ENCODE measurements at regions not wholly inside any gene's neighbourhood (a gene's known extent, or its start where the extent isn't known, plus 50 kb on each side); places are given as distances from the start of the nearest gene placed in this dataset.
"Not testable (repeated sequence)": the region's sequence is repeated elsewhere in the genome, so short reads cannot be mapped to it uniquely, and the experiment has no call there.

DNA sequence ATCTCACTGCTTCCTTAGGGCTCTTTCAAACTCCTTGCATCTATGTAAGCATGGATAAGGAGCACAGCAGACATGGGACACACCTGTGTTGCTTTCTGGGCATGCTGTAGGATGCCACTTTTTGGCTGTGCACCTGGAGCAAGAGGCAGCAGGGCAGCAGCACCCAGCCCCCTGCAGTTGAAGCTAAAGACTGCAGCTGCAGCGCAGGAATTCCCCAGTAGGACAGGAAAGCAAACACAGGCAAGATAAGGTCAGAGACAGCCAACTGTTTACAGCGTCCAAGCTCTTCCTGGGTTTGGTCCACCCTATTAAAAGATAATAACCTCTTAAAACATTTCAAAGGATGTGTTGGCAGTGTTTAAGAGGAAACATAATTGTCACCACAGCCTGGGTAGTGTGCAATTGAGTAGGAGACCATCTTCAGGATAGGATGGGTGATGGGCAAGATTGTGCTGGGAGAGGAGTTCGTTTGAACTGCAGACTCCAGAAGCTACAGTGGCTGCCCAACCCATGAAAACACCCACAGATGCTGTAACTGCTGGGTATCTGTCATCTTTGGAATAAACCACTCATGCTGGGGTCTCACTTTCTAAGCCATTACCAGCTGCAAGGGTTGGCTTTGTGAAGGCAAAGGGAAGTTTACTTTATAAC is 242.3 kb upstream of the PLGLB1 start:
- H3K27me3 ChIP-seq (ENCODE audit: insufficient read depth, poor library complexity, severe bottlenecking); H3K27ac ChIP-seq (replicated peaks); DNase-seq (ENCODE audit: low read depth in 1 of 2, low spot score in 1 of 2); H3K4me3 ChIP-seq (replicated peaks; ENCODE audit: insufficient read depth, low read length): not testable (repeated sequence)

GRCh38 chr2:87275192-87275591 is 253.5 kb upstream of the PLGLB1 start:
- not testable (repeated sequence) for DNase-seq (ENCODE audit: low read depth in 1 of 2, low spot score in 1 of 2); H3K4me3 ChIP-seq (replicated peaks; ENCODE audit: insufficient read depth, low read length); H3K27me3 ChIP-seq (ENCODE audit: insufficient read depth, poor library complexity, severe bottlenecking); H3K27ac ChIP-seq (replicated peaks)

- H3K27me3 ChIP-seq (ENCODE audit: insufficient read depth, poor library complexity, severe bottlenecking); H3K4me3 ChIP-seq (replicated peaks; ENCODE audit: insufficient read depth, low read length); DNase-seq (ENCODE audit: low read depth in 1 of 2, low spot score in 1 of 2); H3K27ac ChIP-seq (replicated peaks): not testable (repeated sequence)
Observed at GRCh38 chr2:87275974-87276629, 254.5 kb upstream of the PLGLB1 start.

DNA sequence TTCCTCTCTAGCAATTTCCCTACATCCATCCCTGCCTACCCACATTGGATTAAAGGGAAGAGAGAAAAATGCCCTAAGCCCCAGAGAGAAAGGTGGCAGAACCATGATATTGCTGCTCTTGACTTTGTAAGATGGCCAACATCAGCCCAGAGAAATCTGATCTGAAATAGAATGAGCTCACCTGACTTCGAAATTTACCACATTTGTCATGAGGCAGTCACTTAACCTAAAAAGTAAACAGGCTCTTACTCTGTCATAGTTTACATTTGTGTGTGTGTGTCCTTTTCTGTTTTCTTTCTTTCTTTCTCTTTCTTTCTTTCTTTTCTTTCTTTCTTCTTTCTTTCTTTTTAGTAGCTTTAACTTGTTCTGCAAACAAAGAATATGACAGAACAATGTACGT is 255.0 kb upstream of the PLGLB1 start:
- DNase-seq (ENCODE audit: low read depth in 1 of 2, low spot score in 1 of 2); H3K4me3 ChIP-seq (replicated peaks; ENCODE audit: insufficient read depth, low read length); H3K27me3 ChIP-seq (ENCODE audit: insufficient read depth, poor library complexity, severe bottlenecking); H3K27ac ChIP-seq (replicated peaks): not testable (repeated sequence)

- H3K27ac ChIP-seq (replicated peaks); H3K27me3 ChIP-seq (ENCODE audit: insufficient read depth, poor library complexity, severe bottlenecking); H3K4me3 ChIP-seq (replicated peaks; ENCODE audit: insufficient read depth, low read length); DNase-seq (ENCODE audit: low read depth in 1 of 2, low spot score in 1 of 2): not testable (repeated sequence)
Observed at GRCh38 chr2:87277734-87278133, 256.1 kb upstream of the PLGLB1 start.

DNA sequence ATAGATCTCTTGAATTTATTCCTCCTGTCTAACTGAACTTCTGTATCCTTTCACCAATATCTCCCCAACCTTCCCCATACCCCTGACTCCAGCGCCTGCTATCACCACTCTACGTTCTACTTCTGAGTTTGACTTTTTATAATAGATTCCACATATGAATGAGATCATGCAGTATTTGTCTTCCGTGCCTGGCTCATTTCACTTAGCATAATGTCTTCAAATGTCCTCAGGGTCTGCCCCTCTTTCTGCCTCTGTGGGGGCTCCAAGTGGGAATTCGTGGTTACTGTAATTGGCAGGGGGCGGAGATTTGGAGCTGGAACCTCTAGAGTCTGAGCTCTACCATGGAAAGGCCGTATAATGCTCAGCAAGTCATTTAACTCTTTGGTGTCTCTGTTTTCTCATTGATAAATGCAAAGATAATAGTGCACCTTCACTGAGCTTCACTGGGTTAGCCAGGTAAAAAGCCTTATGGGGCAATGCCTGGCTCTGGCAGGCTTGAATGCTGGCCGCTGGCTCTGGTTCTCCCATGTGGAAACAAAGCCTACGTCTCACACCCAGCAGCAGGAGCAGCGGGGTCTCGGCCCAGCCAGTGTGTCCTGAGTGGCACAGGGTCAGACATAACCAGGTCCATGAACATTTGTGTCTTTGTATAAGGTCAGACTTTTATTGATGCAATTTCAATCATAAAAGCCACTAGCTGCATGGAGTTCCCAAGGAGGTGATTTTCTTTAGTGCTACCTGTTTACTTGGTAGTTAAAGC is 259.1 kb upstream of the PLGLB1 start:
- DNase-seq (ENCODE audit: low read depth in 1 of 2, low spot score in 1 of 2); H3K27ac ChIP-seq (replicated peaks); H3K4me3 ChIP-seq (replicated peaks; ENCODE audit: insufficient read depth, low read length); H3K27me3 ChIP-seq (ENCODE audit: insufficient read depth, poor library complexity, severe bottlenecking): not testable (repeated sequence)

GRCh38 chr2:87283735-87284470 is 262.3 kb upstream of the PLGLB1 start:
- H3K27ac ChIP-seq (replicated peaks); H3K4me3 ChIP-seq (replicated peaks; ENCODE audit: insufficient read depth, low read length); H3K27me3 ChIP-seq (ENCODE audit: insufficient read depth, poor library complexity, severe bottlenecking); DNase-seq (ENCODE audit: low read depth in 1 of 2, low spot score in 1 of 2): not testable (repeated sequence)

DNA sequence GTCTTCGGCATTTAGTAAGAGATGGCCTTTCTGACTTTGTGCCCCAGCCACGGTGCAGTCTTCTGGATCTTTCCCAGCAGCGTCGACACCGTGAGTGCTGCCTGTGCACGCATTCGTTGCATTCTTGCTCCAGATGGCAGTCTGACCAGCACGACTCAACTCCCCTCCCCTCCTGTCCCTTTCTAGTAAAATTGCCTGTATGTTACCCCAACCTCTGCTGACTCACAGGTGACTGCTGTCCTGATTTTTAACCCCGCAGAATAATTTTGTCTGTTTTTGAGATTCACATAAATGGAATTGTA is 262.8 kb upstream of the PLGLB1 start:
- H3K4me3 ChIP-seq (replicated peaks; ENCODE audit: insufficient read depth, low read length); H3K27ac ChIP-seq (replicated peaks); DNase-seq (ENCODE audit: low read depth in 1 of 2, low spot score in 1 of 2); H3K27me3 ChIP-seq (ENCODE audit: insufficient read depth, poor library complexity, severe bottlenecking): not testable (repeated sequence)

GRCh38 chr2:87285139-87285538 is 263.5 kb upstream of the PLGLB1 start:
- not testable (repeated sequence) for DNase-seq (ENCODE audit: low read depth in 1 of 2, low spot score in 1 of 2); H3K4me3 ChIP-seq (replicated peaks; ENCODE audit: insufficient read depth, low read length); H3K27me3 ChIP-seq (ENCODE audit: insufficient read depth, poor library complexity, severe bottlenecking); H3K27ac ChIP-seq (replicated peaks)

DNA sequence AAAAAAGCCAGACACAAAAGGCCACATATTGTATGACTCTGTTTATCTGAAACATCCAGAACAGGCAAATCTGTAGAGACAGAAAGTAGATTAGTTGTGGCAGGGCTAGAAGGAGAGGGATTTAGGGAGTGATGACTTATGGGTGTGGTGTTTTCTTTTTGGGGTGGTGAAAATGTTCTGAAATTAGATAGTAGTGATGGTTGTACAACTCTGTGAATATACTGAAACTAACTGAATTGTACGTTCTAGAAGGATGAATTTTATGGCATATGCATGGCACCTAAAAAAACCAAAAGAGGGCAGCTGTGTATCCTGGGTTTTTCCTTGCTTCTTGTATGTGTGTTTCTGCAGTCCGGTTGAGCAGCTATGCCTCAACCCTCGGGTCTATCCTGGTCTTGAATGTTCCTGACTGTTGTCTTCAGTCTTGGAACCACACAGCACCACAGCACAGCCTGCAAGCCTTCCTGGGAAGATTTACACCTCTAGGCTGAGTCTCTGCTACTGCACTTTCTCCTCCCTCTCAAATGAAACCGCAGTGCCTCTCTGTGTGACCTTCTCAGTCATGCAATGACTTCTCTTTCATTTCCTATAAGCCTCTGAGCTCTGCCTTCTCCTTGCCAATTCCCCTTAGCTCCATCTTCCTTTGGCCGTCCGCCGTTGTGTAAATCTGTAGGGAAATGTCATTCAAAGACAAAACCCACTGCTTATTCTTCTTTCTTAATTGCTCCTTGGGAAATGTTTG is 269.1 kb upstream of the PLGLB1 start:
- H3K27me3 ChIP-seq (ENCODE audit: insufficient read depth, poor library complexity, severe bottlenecking); H3K4me3 ChIP-seq (replicated peaks; ENCODE audit: insufficient read depth, low read length); DNase-seq (ENCODE audit: low read depth in 1 of 2, low spot score in 1 of 2); H3K27ac ChIP-seq (replicated peaks): not testable (repeated sequence)

GRCh38 chr2:87291400-87292200 is 270.0 kb upstream of the PLGLB1 start:
- not testable (repeated sequence) for H3K27me3 ChIP-seq (ENCODE audit: insufficient read depth, poor library complexity, severe bottlenecking); H3K27ac ChIP-seq (replicated peaks); DNase-seq (ENCODE audit: low read depth in 1 of 2, low spot score in 1 of 2); H3K4me3 ChIP-seq (replicated peaks; ENCODE audit: insufficient read depth, low read length)

GRCh38 chr2:87293931-87294594 is 272.4 kb upstream of the PLGLB1 start:
- DNase-seq (ENCODE audit: low read depth in 1 of 2, low spot score in 1 of 2), result not testable (repeated sequence)

DNA sequence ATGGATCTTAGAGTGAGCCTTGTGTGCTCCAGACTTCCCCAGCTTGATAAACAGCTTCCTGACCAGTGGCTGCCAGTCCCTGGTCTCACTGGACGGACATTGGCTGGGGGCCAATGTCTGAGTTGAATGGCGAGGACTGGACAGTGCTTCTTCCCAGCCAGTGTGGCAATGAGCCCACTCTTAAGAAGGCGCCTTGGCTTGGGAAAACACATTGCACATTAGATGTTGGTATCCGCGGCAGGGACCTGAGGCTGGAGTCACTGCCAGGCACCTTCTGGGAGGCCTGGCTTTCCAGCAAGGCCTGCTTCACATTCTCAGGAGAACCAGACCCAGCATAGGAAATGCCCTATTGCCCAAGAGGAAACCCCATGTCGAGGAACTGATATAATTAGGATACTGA is 273.5 kb upstream of the PLGLB1 start:
- DNase-seq (ENCODE audit: low read depth in 1 of 2, low spot score in 1 of 2); H3K27me3 ChIP-seq (ENCODE audit: insufficient read depth, poor library complexity, severe bottlenecking); H3K4me3 ChIP-seq (replicated peaks; ENCODE audit: insufficient read depth, low read length); H3K27ac ChIP-seq (replicated peaks): not testable (repeated sequence)

More at GRCh38 chr2:87293931-87294594, 272.4 kb upstream of the PLGLB1 start:
- not testable (repeated sequence) for H3K4me3 ChIP-seq (replicated peaks; ENCODE audit: insufficient read depth, low read length); H3K27ac ChIP-seq (replicated peaks); H3K27me3 ChIP-seq (ENCODE audit: insufficient read depth, poor library complexity, severe bottlenecking)
